ENCODE measurements at regions not wholly inside any gene's neighbourhood (a gene's known extent, or its start where the extent isn't known, plus 50 kb on each side); places are given as distances from the start of the nearest gene placed in this dataset.
"Not testable (repeated sequence)": the region's sequence is repeated elsewhere in the genome, so short reads cannot be mapped to it uniquely, and the experiment has no call there.

DNA sequence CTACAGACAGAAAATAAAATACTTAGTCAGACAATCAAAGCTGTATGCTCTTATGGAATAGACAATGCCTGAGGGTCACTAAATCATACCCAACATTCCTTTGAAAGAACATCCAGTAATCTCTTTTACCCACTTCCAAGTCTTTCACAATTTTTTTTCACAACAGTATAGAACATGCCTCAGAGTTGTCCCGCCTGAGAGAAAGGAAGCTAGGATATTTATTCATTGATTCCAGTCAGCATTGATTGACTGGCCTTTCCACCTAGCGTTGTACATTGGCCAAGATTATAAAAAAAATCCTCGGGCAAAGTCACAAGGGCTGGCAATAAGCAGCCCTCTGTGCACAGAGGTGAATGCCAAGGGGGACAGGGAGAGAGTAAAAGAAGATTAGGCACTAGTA is 318.1 kb upstream of the PIK3R1 start:
- Mint-ChIP-seq H3K4me3 (no peak overlapping the region), H3K27ac (no peak overlapping the region), H3K36me3 (no peaks in the 10 kb centered on the region), H3K9me3 (peaks cover 0 to 2% (median 0%) of the 10 kb centered on the region in 7 donors), H3K27me3 (peaks cover 8% of the 10 kb centered on the region), H3K4me1 (no peaks in the 10 kb centered on the region)
- ATAC-seq (ENCODE audit: low read depth in 2 of 2), result no peak
- Histone ChIP-seq H3K4me3 (ENCODE audit: low read depth, low read length) (no peak overlapping the region), H3K27ac (ENCODE audit: insufficient read depth, low read length, poor library complexity, severe bottlenecking) (no peak overlapping the region), H3K9me3 (ENCODE audit: control insufficient read depth in 2 of 2, low read length in 2 of 2) (no peaks in the 10 kb centered on the region), H3K4me1 (ENCODE audit: control insufficient read depth, insufficient read depth, low read length, poor library complexity, severe bottlenecking) (no peaks in the 10 kb centered on the region), H3K36me3 (ENCODE audit: control insufficient read depth, insufficient read depth, low read length) (no peaks in the 10 kb centered on the region), H3K27me3 (ENCODE audit: control insufficient read depth, insufficient read depth, low read length) (no peaks in the 10 kb centered on the region)
- DNase-seq, result no peak

GRCh38 chr5:67896930-67897313 is 318.6 kb upstream of the PIK3R1 start:
- no peak overlapping the region for H3K4me3 Mint-ChIP-seq
- no peaks in the 10 kb centered on the region for H3K9me3 ChIP-seq (ENCODE audit: control insufficient read depth in 2 of 2, low read length in 2 of 2)
- no peaks in the 10 kb centered on the region for H3K27me3 ChIP-seq (ENCODE audit: control insufficient read depth, insufficient read depth, low read length)
- H3K27me3 Mint-ChIP-seq, result peaks cover 8% of the 10 kb centered on the region
- H3K36me3 Mint-ChIP-seq, result no peaks in the 10 kb centered on the region
- H3K4me1 ChIP-seq (ENCODE audit: control insufficient read depth, insufficient read depth, low read length, poor library complexity, severe bottlenecking), result no peaks in the 10 kb centered on the region
- DNase-seq (no peak), ATAC-seq (ENCODE audit: low read depth in 2 of 2) (no peak)
- no peak overlapping the region for H3K27ac ChIP-seq (ENCODE audit: insufficient read depth, low read length, poor library complexity, severe bottlenecking)
- no peak overlapping the region for H3K27ac Mint-ChIP-seq
- H3K36me3 ChIP-seq (ENCODE audit: control insufficient read depth, insufficient read depth, low read length), result no peaks in the 10 kb centered on the region
- no peaks in the 10 kb centered on the region for H3K4me1 Mint-ChIP-seq
- H3K9me3 Mint-ChIP-seq, result peaks cover 0 to 2% (median 0%) of the 10 kb centered on the region in 7 donors
- no peak overlapping the region for H3K4me3 ChIP-seq (ENCODE audit: low read depth, low read length)

DNA sequence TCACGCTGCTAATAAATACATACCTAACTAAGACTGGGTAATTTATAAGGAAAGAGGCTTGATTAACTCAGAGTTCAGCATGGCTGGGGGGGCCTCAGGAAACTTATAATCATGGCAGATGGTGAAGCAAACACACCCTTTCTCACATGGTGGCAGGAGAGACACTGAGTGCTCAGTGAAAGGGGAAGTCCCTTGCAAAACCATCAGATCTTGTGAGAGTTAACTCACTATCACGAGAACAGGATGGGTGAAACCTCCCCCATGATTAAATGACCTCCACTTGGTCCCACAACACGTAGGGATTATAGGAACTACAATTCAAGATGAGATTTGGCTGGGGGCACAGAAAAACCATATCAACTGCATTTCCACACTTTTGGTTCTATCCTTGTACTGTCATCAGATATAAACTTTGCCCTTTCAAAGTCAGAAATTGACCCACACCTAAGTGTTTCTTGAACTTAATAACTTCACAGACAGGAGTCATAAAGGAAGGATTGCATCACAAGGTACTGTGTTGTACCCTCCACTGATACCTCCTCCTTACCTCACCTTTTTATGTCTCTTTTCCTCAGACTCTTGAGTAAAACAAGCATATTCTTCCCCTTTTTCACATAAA is 319.1 kb upstream of the PIK3R1 start:
- H3K36me3 ChIP-seq (ENCODE audit: control insufficient read depth, insufficient read depth, low read length), result no peaks in the 10 kb centered on the region

DNA sequence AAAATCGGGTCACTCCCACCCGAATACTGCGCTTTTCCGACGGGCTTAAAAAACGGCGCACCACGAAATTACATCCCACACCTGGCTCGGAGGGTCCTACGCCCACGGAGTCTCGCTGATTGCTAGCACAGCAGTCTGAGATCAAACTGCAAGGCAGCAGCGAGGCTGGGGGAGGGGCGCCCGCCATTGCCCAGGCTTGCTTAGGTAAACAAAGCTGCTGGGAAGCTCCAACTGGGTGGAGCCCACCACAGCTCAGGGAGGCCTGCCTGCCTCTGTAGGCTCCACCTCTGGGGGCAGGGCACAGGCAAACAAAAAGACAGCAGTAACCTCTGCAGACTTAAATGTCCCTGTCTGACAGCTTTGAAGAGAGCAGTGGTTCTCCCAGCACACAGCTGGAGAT is 325.7 kb upstream of the PIK3R1 start:
- H3K27ac ChIP-seq (ENCODE audit: insufficient read depth, low read length, poor library complexity, severe bottlenecking); H3K36me3 ChIP-seq (ENCODE audit: control insufficient read depth, insufficient read depth, low read length); H3K36me3 Mint-ChIP-seq; H3K27ac Mint-ChIP-seq; H3K27me3 Mint-ChIP-seq; H3K4me3 Mint-ChIP-seq; H3K4me3 ChIP-seq (ENCODE audit: low read depth, low read length); DNase-seq; H3K4me1 Mint-ChIP-seq; ATAC-seq (ENCODE audit: low read depth in 2 of 2); H3K9me3 Mint-ChIP-seq; H3K9me3 ChIP-seq (ENCODE audit: control insufficient read depth in 2 of 2, low read length in 2 of 2); H3K27me3 ChIP-seq (ENCODE audit: control insufficient read depth, insufficient read depth, low read length); H3K4me1 ChIP-seq (ENCODE audit: control insufficient read depth, insufficient read depth, low read length, poor library complexity, severe bottlenecking): not testable (repeated sequence)

More for the DNA sequence above, 319.1 kb upstream of the PIK3R1 start:
- no peak for ATAC-seq (ENCODE audit: low read depth in 2 of 2)
- H3K27ac ChIP-seq (ENCODE audit: insufficient read depth, low read length, poor library complexity, severe bottlenecking), result no peak overlapping the region
- H3K4me3 ChIP-seq (ENCODE audit: low read depth, low read length), result no peak overlapping the region
- H3K9me3 ChIP-seq (ENCODE audit: control insufficient read depth in 2 of 2, low read length in 2 of 2), result no peaks in the 10 kb centered on the region
- no peaks in the 10 kb centered on the region for H3K36me3 Mint-ChIP-seq
- H3K9me3 Mint-ChIP-seq, result peaks cover 0 to 2% (median 0%) of the 10 kb centered on the region in 7 donors
- DNase-seq, result no peak
- H3K27me3 ChIP-seq (ENCODE audit: control insufficient read depth, insufficient read depth, low read length), result no peaks in the 10 kb centered on the region
- no peak overlapping the region for H3K27ac Mint-ChIP-seq
- H3K4me3 Mint-ChIP-seq, result no peak overlapping the region
- no peaks in the 10 kb centered on the region for H3K4me1 Mint-ChIP-seq
- H3K27me3 Mint-ChIP-seq, result peaks cover 8% of the 10 kb centered on the region
- no peaks in the 10 kb centered on the region for H3K4me1 ChIP-seq (ENCODE audit: control insufficient read depth, insufficient read depth, low read length, poor library complexity, severe bottlenecking)

DNA sequence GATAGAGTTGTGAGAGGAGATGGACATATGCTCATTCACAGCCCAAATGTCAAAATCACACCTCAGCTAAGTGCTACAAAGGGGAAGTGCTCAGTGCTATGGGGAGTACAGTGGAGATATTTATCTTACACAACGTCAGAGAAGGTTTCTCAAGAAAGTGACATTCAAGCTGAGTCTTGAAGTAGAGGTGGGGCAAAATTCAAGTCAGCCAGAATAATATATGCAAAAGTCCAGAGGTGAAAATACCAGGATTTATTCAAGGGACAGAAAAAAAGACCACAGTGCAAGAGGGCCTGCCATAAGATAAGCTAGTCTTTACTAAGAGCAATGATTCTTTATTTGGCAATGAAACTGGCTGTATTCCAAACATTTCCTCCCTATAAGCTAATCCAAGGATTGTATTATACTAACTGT is 327.8 kb upstream of the PIK3R1 start:
- H3K4me1 ChIP-seq (ENCODE audit: control insufficient read depth, insufficient read depth, low read length, poor library complexity, severe bottlenecking), result no peaks in the 10 kb centered on the region
- H3K9me3 ChIP-seq (ENCODE audit: control insufficient read depth in 2 of 2, low read length in 2 of 2), result no peaks in the 10 kb centered on the region
- H3K4me3 Mint-ChIP-seq, result no peak overlapping the region
- peaks cover 0 to 2% (median 0%) of the 10 kb centered on the region in 7 donors for H3K9me3 Mint-ChIP-seq
- no peak overlapping the region for H3K27ac Mint-ChIP-seq
- no peak overlapping the region for H3K27ac ChIP-seq (ENCODE audit: insufficient read depth, low read length, poor library complexity, severe bottlenecking)
- H3K4me3 ChIP-seq (ENCODE audit: low read depth, low read length), result no peak overlapping the region
- no peaks in the 10 kb centered on the region for H3K36me3 ChIP-seq (ENCODE audit: control insufficient read depth, insufficient read depth, low read length)
- H3K36me3 Mint-ChIP-seq, result no peaks in the 10 kb centered on the region
- ATAC-seq (ENCODE audit: low read depth in 2 of 2) (no peak), DNase-seq (no peak)
- no peaks in the 10 kb centered on the region for H3K4me1 Mint-ChIP-seq
- H3K27me3 ChIP-seq (ENCODE audit: control insufficient read depth, insufficient read depth, low read length), result no peaks in the 10 kb centered on the region
- H3K27me3 Mint-ChIP-seq, result no peaks in the 10 kb centered on the region

- peaks cover 0 to 1% (median 0%) of the 10 kb centered on the region in 7 donors for H3K9me3 Mint-ChIP-seq
- no peaks in the 10 kb centered on the region for H3K4me1 Mint-ChIP-seq
- H3K27ac Mint-ChIP-seq, result no peak overlapping the region
- Histone ChIP-seq H3K36me3 (ENCODE audit: control insufficient read depth, insufficient read depth, low read length) (no peaks in the 10 kb centered on the region), H3K4me3 (ENCODE audit: low read depth, low read length) (no peak overlapping the region), H3K4me1 (ENCODE audit: control insufficient read depth, insufficient read depth, low read length, poor library complexity, severe bottlenecking) (no peaks in the 10 kb centered on the region), H3K9me3 (ENCODE audit: control insufficient read depth in 2 of 2, low read length in 2 of 2) (no peaks in the 10 kb centered on the region), H3K27me3 (ENCODE audit: control insufficient read depth, insufficient read depth, low read length) (no peaks in the 10 kb centered on the region), H3K27ac (ENCODE audit: insufficient read depth, low read length, poor library complexity, severe bottlenecking) (no peak overlapping the region)
- no peaks in the 10 kb centered on the region for H3K27me3 Mint-ChIP-seq
- DNase-seq, result no peak
- ATAC-seq (ENCODE audit: low read depth in 2 of 2), result no peak
- H3K36me3 Mint-ChIP-seq, result no peaks in the 10 kb centered on the region
- H3K4me3 Mint-ChIP-seq, result no peak overlapping the region
These were observed 328.8 kb upstream of the PIK3R1 start for GRCh38 chr5:67886761-67887160.

- no peaks in the 10 kb centered on the region for H3K4me1 Mint-ChIP-seq
- no peak overlapping the region for H3K4me3 ChIP-seq (ENCODE audit: low read depth, low read length)
- no peaks in the 10 kb centered on the region for H3K36me3 Mint-ChIP-seq
- peaks cover 4% of the 10 kb centered on the region for H3K27me3 Mint-ChIP-seq
- no peaks in the 10 kb centered on the region for H3K9me3 ChIP-seq (ENCODE audit: control insufficient read depth in 2 of 2, low read length in 2 of 2)
- H3K9me3 Mint-ChIP-seq, result peaks cover 0 to 2% (median 0%) of the 10 kb centered on the region in 7 donors
- no peak for DNase-seq
- ATAC-seq (ENCODE audit: low read depth in 2 of 2), result no peak
- no peak overlapping the region for H3K4me3 Mint-ChIP-seq
- H3K27ac ChIP-seq (ENCODE audit: insufficient read depth, low read length, poor library complexity, severe bottlenecking), result no peak overlapping the region
- H3K27ac Mint-ChIP-seq, result no peak overlapping the region
- H3K27me3 ChIP-seq (ENCODE audit: control insufficient read depth, insufficient read depth, low read length), result peaks cover 3% of the 10 kb centered on the region
- no peaks in the 10 kb centered on the region for H3K4me1 ChIP-seq (ENCODE audit: control insufficient read depth, insufficient read depth, low read length, poor library complexity, severe bottlenecking)
- no peaks in the 10 kb centered on the region for H3K36me3 ChIP-seq (ENCODE audit: control insufficient read depth, insufficient read depth, low read length)
These were observed 334.7 kb upstream of the PIK3R1 start for GRCh38 chr5:67880876-67881275.

DNA sequence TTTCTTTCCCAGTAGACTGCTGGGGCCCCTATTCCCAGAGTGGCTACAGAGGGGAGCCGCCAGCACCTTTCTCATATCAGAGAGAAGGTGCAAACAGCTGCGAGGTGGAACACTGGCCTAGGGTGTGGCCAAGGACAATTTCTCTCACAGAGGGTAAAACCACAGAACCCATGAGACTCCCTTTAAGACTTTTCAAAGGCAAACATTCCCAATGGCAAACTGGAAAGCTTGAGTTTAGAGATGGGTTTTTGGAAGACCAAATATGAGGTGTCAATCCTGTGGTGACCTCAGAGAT is 335.1 kb upstream of the PIK3R1 start:
- Mint-ChIP-seq H3K4me3 (no peak overlapping the region), H3K36me3 (no peaks in the 10 kb centered on the region), H3K27me3 (peaks cover 6% of the 10 kb centered on the region), H3K27ac (no peak overlapping the region), H3K9me3 (peaks cover 0 to 2% (median 0%) of the 10 kb centered on the region in 7 donors), H3K4me1 (no peaks in the 10 kb centered on the region)
- H3K36me3 ChIP-seq (ENCODE audit: control insufficient read depth, insufficient read depth, low read length), result no peaks in the 10 kb centered on the region
- no peaks in the 10 kb centered on the region for H3K9me3 ChIP-seq (ENCODE audit: control insufficient read depth in 2 of 2, low read length in 2 of 2)
- H3K27ac ChIP-seq (ENCODE audit: insufficient read depth, low read length, poor library complexity, severe bottlenecking), result no peak overlapping the region
- H3K4me1 ChIP-seq (ENCODE audit: control insufficient read depth, insufficient read depth, low read length, poor library complexity, severe bottlenecking), result no peaks in the 10 kb centered on the region
- DNase-seq (no peak), ATAC-seq (ENCODE audit: low read depth in 2 of 2) (no peak)
- H3K27me3 ChIP-seq (ENCODE audit: control insufficient read depth, insufficient read depth, low read length), result peaks cover 3% of the 10 kb centered on the region
- no peak overlapping the region for H3K4me3 ChIP-seq (ENCODE audit: low read depth, low read length)
